ENCODE measurements at regions not wholly inside any gene's neighbourhood (a gene's known extent, or its start where the extent isn't known, plus 50 kb on each side); places are given as distances from the start of the nearest gene placed in this dataset.

DNA sequence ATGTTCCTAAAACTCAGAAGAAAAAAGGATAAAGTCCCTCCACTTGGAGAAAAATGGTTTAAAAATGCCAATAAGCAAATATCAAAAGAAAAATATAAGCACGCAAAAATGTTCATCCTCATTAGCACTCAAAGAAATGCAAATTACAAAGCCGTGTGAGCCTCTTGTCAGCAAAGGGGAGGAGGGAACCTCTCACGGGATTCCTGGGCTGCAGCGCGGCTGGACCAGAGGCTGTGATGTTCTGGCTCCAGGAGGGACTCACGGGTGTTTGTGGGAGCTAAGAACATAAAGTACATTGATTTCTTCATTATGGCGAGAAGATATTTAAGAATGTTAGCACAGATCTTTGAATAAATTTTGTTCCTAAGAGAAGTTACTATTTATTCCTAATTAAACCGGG, 1451.2 kb downstream of the BRD1 start:
- RAD21 ChIA-PET (ENCODE audit: low non-redundant PET in 1 of 2, low total read pairs in 2 of 2, uncharacterized antibody in 2 of 2, unreplicated experiment in 2 of 2) = no interaction called here

More for the DNA sequence above, 1451.2 kb downstream of the BRD1 start:
- Histone ChIP-seq H3K36me3 (ENCODE audit: control insufficient read depth in 1 of 2, insufficient read depth in 2 of 2, low read length in 2 of 2) (no peaks in the 10 kb centered on the region), H3K4me2 (ENCODE audit: low read length) (no peak overlapping the region), H3K27me3 (ENCODE audit: insufficient read depth, low read length) (no peaks in the 10 kb centered on the region), H3K9me2 (ENCODE audit: insufficient read depth) (no peaks in the 10 kb centered on the region), H3K79me2 (ENCODE audit: insufficient read depth, low read length) (no peaks in the 10 kb centered on the region), H2AFZ (ENCODE audit: low read depth, low read length, poor library complexity, severe bottlenecking) (no peak overlapping the region), H3K4me1 (ENCODE audit: control insufficient read depth in 1 of 2, insufficient read depth in 2 of 2, low read length in 2 of 2) (no peaks in the 10 kb centered on the region), H4K20me1 (ENCODE audit: insufficient read depth) (no peaks in the 10 kb centered on the region), H3K4me3 (replicated peaks in 1 of 2; ENCODE audit: low read depth in 1 of 2, low read length in 2 of 2) (no peak overlapping the region), H3K27ac (ENCODE audit: low read depth, low read length) (no peak overlapping the region), H3K9ac (ENCODE audit: low read length) (no peak overlapping the region), H3K9me3 (ENCODE audit: control insufficient read depth in 1 of 2, insufficient read depth in 1 of 2, low read depth in 1 of 2, low read length in 2 of 2) (no peaks in the 10 kb centered on the region; a peak in 1 of 4 replicates)
- ATAC-seq (no peak), DNase-seq (ENCODE audit: low read depth, low spot score) (no peak)
- BruUV-seq (replicated peaks) = no TSS peak
- TF ChIP-seq, protein P1, sequence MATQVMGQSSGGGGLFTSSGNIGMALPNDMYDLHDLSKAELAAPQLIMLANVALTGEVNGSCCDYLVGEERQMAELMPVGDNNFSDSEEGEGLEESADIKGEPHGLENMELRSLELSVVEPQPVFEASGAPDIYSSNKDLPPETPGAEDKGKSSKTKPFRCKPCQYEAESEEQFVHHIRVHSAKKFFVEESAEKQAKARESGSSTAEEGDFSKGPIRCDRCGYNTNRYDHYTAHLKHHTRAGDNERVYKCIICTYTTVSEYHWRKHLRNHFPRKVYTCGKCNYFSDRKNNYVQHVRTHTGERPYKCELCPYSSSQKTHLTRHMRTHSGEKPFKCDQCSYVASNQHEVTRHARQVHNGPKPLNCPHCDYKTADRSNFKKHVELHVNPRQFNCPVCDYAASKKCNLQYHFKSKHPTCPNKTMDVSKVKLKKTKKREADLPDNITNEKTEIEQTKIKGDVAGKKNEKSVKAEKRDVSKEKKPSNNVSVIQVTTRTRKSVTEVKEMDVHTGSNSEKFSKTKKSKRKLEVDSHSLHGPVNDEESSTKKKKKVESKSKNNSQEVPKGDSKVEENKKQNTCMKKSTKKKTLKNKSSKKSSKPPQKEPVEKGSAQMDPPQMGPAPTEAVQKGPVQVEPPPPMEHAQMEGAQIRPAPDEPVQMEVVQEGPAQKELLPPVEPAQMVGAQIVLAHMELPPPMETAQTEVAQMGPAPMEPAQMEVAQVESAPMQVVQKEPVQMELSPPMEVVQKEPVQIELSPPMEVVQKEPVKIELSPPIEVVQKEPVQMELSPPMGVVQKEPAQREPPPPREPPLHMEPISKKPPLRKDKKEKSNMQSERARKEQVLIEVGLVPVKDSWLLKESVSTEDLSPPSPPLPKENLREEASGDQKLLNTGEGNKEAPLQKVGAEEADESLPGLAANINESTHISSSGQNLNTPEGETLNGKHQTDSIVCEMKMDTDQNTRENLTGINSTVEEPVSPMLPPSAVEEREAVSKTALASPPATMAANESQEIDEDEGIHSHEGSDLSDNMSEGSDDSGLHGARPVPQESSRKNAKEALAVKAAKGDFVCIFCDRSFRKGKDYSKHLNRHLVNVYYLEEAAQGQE (IDR thresholded peaks at IDR 0.05; ENCODE audit: low read depth) = no peak
- TF ChIP-seq CBX3 (IDR thresholded peaks at IDR 0.05; ENCODE audit: low read depth) = no peak
- no peak for TF ChIP-seq POLR2A (IDR thresholded peaks at IDR 0.05; ENCODE audit: borderline replicate concordance, extremely low read depth, insufficient read depth, insufficient read length)
- no peak for TF ChIP-seq FOSL1 (IDR thresholded peaks at IDR 0.05; ENCODE audit: low read depth)
- TF ChIP-seq JUND (IDR thresholded peaks at IDR 0.05) = no peak
- TF ChIP-seq SP1 (IDR thresholded peaks at IDR 0.05; ENCODE audit: low read depth) = no peak
- TF ChIP-seq SRF (IDR thresholded peaks at IDR 0.05; ENCODE audit: low read depth) = no peak
- TF ChIP-seq TCF7L2 (IDR thresholded peaks at IDR 0.05; ENCODE audit: borderline replicate concordance, extremely low read depth, insufficient read depth, insufficient read length) = no peak
- TF ChIP-seq EGR1 (IDR thresholded peaks at IDR 0.05; ENCODE audit: low read depth) = no peak
- intact Hi-C loops (cut with micrococcal nuclease) = no loop called here
- CTCF ChIA-PET = no interaction called here
- POLR2A ChIA-PET = no interaction called here
